OCI-LY1 (cell line): ENCODE measurements at regions not wholly inside any gene's neighbourhood (a gene's known extent, or its start where the extent isn't known, plus 50 kb on each side); places are given as distances from the start of the nearest gene placed in this dataset.

Experiments used
- H2AFZ ChIP-seq: fragments of 200-600 bp; sonication (generic), shearing (Covaris generic); 2 replicates; pipeline ENCODE4 v1.6.0; 2014; ENCODE audit warnings: antibody characterized with exemption, mild to moderate bottlenecking, low read length
- H3F3A ChIP-seq: fragments of 200-600 bp; sonication (generic), shearing (Covaris generic); 2 replicates; pipeline ENCODE4 v1.6.0; 2014; ENCODE audit warnings: mild to moderate bottlenecking, antibody characterized with exemption, low read length, moderate library complexity; ENCODE audit not compliant: insufficient read depth
- H3K27ac ChIP-seq: fragments of 200-600 bp; sonication (generic); 2 replicates; pipeline ENCODE4 v1.5.1; 2014; ENCODE audit warnings: low read length, mixed run types, mild to moderate bottlenecking, low read depth; ENCODE audit not compliant: poor library complexity, severe bottlenecking
- H3K27me3 ChIP-seq: fragments of 200-600 bp; sonication (generic); 2 replicates; pipeline ENCODE4 v1.6.0; 2014; ENCODE audit warnings: antibody characterized with exemption, mild to moderate bottlenecking, low read length, moderate library complexity; ENCODE audit not compliant: insufficient read depth
- H3K36me3 ChIP-seq: fragments of 200-600 bp; sonication (generic); 2 replicates; pipeline ENCODE4 v1.6.1; 2014; ENCODE audit warnings: mild to moderate bottlenecking, antibody characterized with exemption, low read length, moderate library complexity, mixed read lengths; ENCODE audit not compliant: insufficient read depth
- H3K4me1 ChIP-seq: fragments of 200-600 bp; sonication (generic); 2 replicates; pipeline ENCODE4 v1.5.1; 2014; ENCODE audit warnings: mild to moderate bottlenecking, low read length, moderate library complexity; ENCODE audit not compliant: insufficient read depth, severe bottlenecking
- H3K4me2 ChIP-seq: fragments of 200-600 bp; sonication (generic), shearing (Covaris generic); 2 replicates; pipeline ENCODE4 v1.6.1; 2014; ENCODE audit warnings: low read length
- H3K4me3 ChIP-seq: fragments of 200-600 bp; sonication (generic); 2 replicates; pipeline ENCODE4 v1.5.1; 2014; ENCODE audit warnings: low read length, low read depth, mild to moderate bottlenecking, mixed read lengths; ENCODE audit not compliant: poor library complexity, severe bottlenecking
- H3K79me2 ChIP-seq: fragments of 200-600 bp; shearing (Covaris generic); 2 replicates; pipeline ENCODE4 v1.6.1; 2016; ENCODE audit warnings: mixed run types, low read length, mixed read lengths; ENCODE audit not compliant: insufficient read depth
- H3K9ac ChIP-seq: fragments of 200-600 bp; sonication (generic), shearing (Covaris generic); 2 replicates; pipeline ENCODE4 v1.6.1; 2014; ENCODE audit warnings: mild to moderate bottlenecking, low read length, mixed read lengths
- H3K9me2 ChIP-seq: fragments of 200-600 bp; sonication (generic), shearing (Covaris generic); 2 replicates; pipeline ENCODE4 v1.6.1; 2014; ENCODE audit warnings: low read depth, mild to moderate bottlenecking, low read length, mixed read lengths
- H3K9me3 ChIP-seq: fragments of 200-600 bp; shearing (Covaris generic); 2 replicates; pipeline ENCODE4 v1.6.1; 2014; ENCODE audit warnings: low read length, mixed read lengths
- H4K20me1 ChIP-seq: fragments of 200-600 bp; sonication (generic), shearing (Covaris generic); 2 replicates; pipeline ENCODE4 v1.6.0; 2016; ENCODE audit warnings: mild to moderate bottlenecking, low read length; ENCODE audit not compliant: insufficient read depth
- CTCF ChIP-seq: fragments of 200-600 bp; sonication (generic), shearing (Covaris generic); IDR thresholded peaks from 2 replicates; pipeline ENCODE4 v1.5.1; 2017; ENCODE audit warnings: mild to moderate bottlenecking, antibody characterized with exemption, low read length, moderate library complexity, mixed read lengths
- EZH2 ChIP-seq: fragments of 200-600 bp; sonication (generic), shearing (Covaris generic); IDR thresholded peaks from 2 replicates; pipeline ENCODE4 v1.8.0; 2017; ENCODE audit warnings: borderline replicate concordance, mixed run types, mild to moderate bottlenecking, antibody characterized with exemption, low read length, moderate library complexity, mixed read lengths

- H4K20me1 ChIP-seq = no peaks in the 10 kb centered on the region
These were observed 205.9 kb upstream of the LINGO1 start for GRCh38 chr15:77838595-77838994.

GRCh38 chr15:77838061-77838460, 205.3 kb upstream of the LINGO1 start:
- Histone ChIP-seq H3K27me3 (no peaks in the 10 kb centered on the region), H3K9me2 (no peaks in the 10 kb centered on the region), H3K27ac (no peak overlapping the region), H3K36me3 (no peaks in the 10 kb centered on the region), H3K4me3 (no peak overlapping the region), H3K4me2 (no peak overlapping the region), H3K4me1 (no peaks in the 10 kb centered on the region), H3F3A (no peaks in the 10 kb centered on the region), H3K79me2 (no peaks in the 10 kb centered on the region), H3K9ac (no peak overlapping the region), H3K9me3 (no peaks in the 10 kb centered on the region), H4K20me1 (no peaks in the 10 kb centered on the region), H2AFZ (no peak overlapping the region)
- TF ChIP-seq EZH2 (no peak), CTCF (no peak)

More at GRCh38 chr15:77838595-77838994, 205.9 kb upstream of the LINGO1 start:
- H3K9me2 ChIP-seq = no peaks in the 10 kb centered on the region
- no peaks in the 10 kb centered on the region for H3K9me3 ChIP-seq
- H3K36me3 ChIP-seq = no peaks in the 10 kb centered on the region
- no peak overlapping the region for H3K9ac ChIP-seq
- TF ChIP-seq CTCF (no peak), EZH2 (no peak)
- H3K4me2 ChIP-seq = no peak overlapping the region
- H3K79me2 ChIP-seq = no peaks in the 10 kb centered on the region
- no peaks in the 10 kb centered on the region for H3F3A ChIP-seq
- no peaks in the 10 kb centered on the region for H3K27me3 ChIP-seq
- no peaks in the 10 kb centered on the region for H3K4me1 ChIP-seq
- H3K4me3 ChIP-seq = no peak overlapping the region
- no peak overlapping the region for H2AFZ ChIP-seq
- no peak overlapping the region for H3K27ac ChIP-seq

GRCh38 chr15:77837649-77838025, 204.9 kb upstream of the LINGO1 start:
- H2AFZ ChIP-seq = no peak overlapping the region
- no peaks in the 10 kb centered on the region for H3K9me3 ChIP-seq
- H3K79me2 ChIP-seq = no peaks in the 10 kb centered on the region
- H3K4me2 ChIP-seq = no peak overlapping the region
- no peaks in the 10 kb centered on the region for H3F3A ChIP-seq
- H3K27ac ChIP-seq = no peak overlapping the region
- no peaks in the 10 kb centered on the region for H3K4me1 ChIP-seq
- H3K27me3 ChIP-seq = no peaks in the 10 kb centered on the region
- H4K20me1 ChIP-seq = no peaks in the 10 kb centered on the region
- no peak overlapping the region for H3K9ac ChIP-seq
- TF ChIP-seq CTCF (no peak), EZH2 (no peak)
- H3K9me2 ChIP-seq = no peaks in the 10 kb centered on the region
- no peak overlapping the region for H3K4me3 ChIP-seq
- H3K36me3 ChIP-seq = no peaks in the 10 kb centered on the region
